Endothelial cell of umbilical vein (primary cell): ENCODE measurements at regions not wholly inside any gene's neighbourhood (a gene's known extent, or its start where the extent isn't known, plus 50 kb on each side); places are given as distances from the start of the nearest gene placed in this dataset.

ENCODE experiments used
- BruUV-seq: library from RNA; stranded (reverse); fragments of 400-500 nt; replicated peaks from 2 replicates; lab custom pipeline; 2021; lab: Mats Ljungman, UMichigan
- CTCF ChIA-PET: fragments of 300-600, 350-600 bp; sonication (Branson Sonifier 250); formaldehyde crosslinking; loops from one replicate; lab custom pipeline; 2021; ENCODE audit warnings: antibody characterized with exemption, inconsistent platforms; lab: Charles Lee
- POLR2A ChIA-PET: fragments of 300-600, 350-600 bp; sonication (Branson Sonifier 250); formaldehyde crosslinking; loops from one replicate; lab custom pipeline; 2021; ENCODE audit warnings: antibody characterized with exemption, inconsistent platforms; lab: Charles Lee
- DNase-seq: peaks from one replicate; pipeline ENCODE4 v3.0.0-alpha.2; 2011; ENCODE audit warnings: low read depth, low spot score
- FAIRE-seq: peaks from 2 replicates; lab custom pipeline; 2011; peaks lifted over from hg19 to GRCh38; lab: Jason Lieb, UNC
- H2AFZ ChIP-seq: 2 replicates; pipeline ENCODE4 v1.6.0; 2012; ENCODE audit warnings: low read depth, low read length, control low read depth, inconsistent platforms
- H3K27ac ChIP-seq: 2 replicates; pipeline ENCODE4 v1.5.1; 2011; ENCODE audit warnings: low read depth, mild to moderate bottlenecking, control low read depth, low read length, moderate library complexity; ENCODE audit not compliant: insufficient read depth
- H3K27me3 ChIP-seq, 2 experiments: 2 replicates each; pipeline versions ENCODE4 v1.6.0 to v1.6.1; 2011; ENCODE audit warnings: low read length in 2 of 2, mixed read lengths in 1 of 2; ENCODE audit not compliant: control insufficient read depth in 2 of 2, insufficient read depth in 2 of 2
- H3K36me3 ChIP-seq, 2 experiments: 2 replicates in 1 of 2; 3 replicates in 1 of 2; pipeline ENCODE4 v1.5.1; 2011; ENCODE audit warnings: low read length in 2 of 2, mild to moderate bottlenecking in 1 of 2, moderate library complexity in 1 of 2; ENCODE audit not compliant: control insufficient read depth in 2 of 2, insufficient read depth in 2 of 2; ENCODE audit errors: extremely low read depth in 1 of 2
- H3K4me1 ChIP-seq: 3 replicates; pipeline ENCODE4 v1.5.1; 2011; ENCODE audit warnings: mild to moderate bottlenecking, low read length; ENCODE audit not compliant: control insufficient read depth, insufficient read depth; ENCODE audit errors: extremely low read depth
- H3K4me2 ChIP-seq: 2 replicates; pipeline ENCODE4 v1.6.1; 2011; ENCODE audit warnings: low read length, control low read depth, mixed read lengths; ENCODE audit not compliant: insufficient read depth
- H3K4me3 ChIP-seq, 3 experiments: fragments of 200-600 bp in 1 of 3; sonication (generic), shearing (Covaris generic) in 1 of 3; replicated peaks in 1 of 3; 2 replicates each; pipeline ENCODE4 v1.5.1; 2011 to 2016; ENCODE audit warnings: control low read depth in 3 of 3, low read length in 3 of 3, mild to moderate bottlenecking in 2 of 3, inconsistent platforms in 1 of 3, low read depth in 1 of 3, moderate library complexity in 1 of 3; ENCODE audit not compliant: insufficient read depth in 1 of 3
- H3K79me2 ChIP-seq: 2 replicates; pipeline ENCODE4 v1.6.0; 2012; ENCODE audit warnings: low read length, inconsistent platforms; ENCODE audit not compliant: control insufficient read depth, insufficient read depth
- H3K9ac ChIP-seq: replicated peaks from 2 replicates; pipeline ENCODE3; 2011; ENCODE audit warnings: low read length, control low read depth; ENCODE audit not compliant: insufficient read depth; ENCODE audit errors: extremely low read depth
- H3K9me1 ChIP-seq: replicated peaks from 3 replicates; pipeline ENCODE4 v1.6.0; 2011; ENCODE audit warnings: mild to moderate bottlenecking, low read length; ENCODE audit not compliant: control insufficient read depth, insufficient read depth; ENCODE audit errors: extremely low read depth
- H3K9me3 ChIP-seq: replicated peaks from 2 replicates; pipeline ENCODE4 v1.5.1; 2012; ENCODE audit warnings: low read length, inconsistent platforms; ENCODE audit not compliant: control insufficient read depth, insufficient read depth
- H4K20me1 ChIP-seq: replicated peaks from 2 replicates; pipeline ENCODE3; 2011; ENCODE audit warnings: mild to moderate bottlenecking, low read length; ENCODE audit not compliant: control insufficient read depth, insufficient read depth; ENCODE audit errors: extremely low read depth
- EZH2 ChIP-seq: IDR thresholded peaks from 2 replicates; pipeline ENCODE4 v1.6.1; 2012; ENCODE audit warnings: borderline replicate concordance, low read depth, mild to moderate bottlenecking, moderate library complexity, low read length, inconsistent platforms; ENCODE audit not compliant: severe bottlenecking
- FOS ChIP-seq: IDR thresholded peaks from 2 replicates; pipeline ENCODE4 v1.6.1; 2011; ENCODE audit warnings: mild to moderate bottlenecking, low read length, moderate library complexity, borderline replicate concordance; ENCODE audit not compliant: insufficient read depth
- GATA2 ChIP-seq: IDR thresholded peaks from 2 replicates; pipeline ENCODE4 v1.7.0; 2011; ENCODE audit warnings: low read depth, mild to moderate bottlenecking, moderate library complexity, mixed read lengths, low read length; ENCODE audit not compliant: insufficient read length, insufficient read depth
- JUN ChIP-seq: IDR thresholded peaks from 2 replicates; pipeline ENCODE4 v1.6.1; 2011; ENCODE audit warnings: borderline replicate concordance, low read depth; ENCODE audit not compliant: insufficient read length, insufficient read depth
- MYC ChIP-seq: IDR thresholded peaks from one replicate; pipeline ENCODE4 v1.6.1; 2011; ENCODE audit warnings: mild to moderate bottlenecking, low read depth, low read length
- POLR2A ChIP-seq: IDR thresholded peaks from 2 replicates; pipeline ENCODE4 v1.6.1; 2012; ENCODE audit warnings: low read depth, mild to moderate bottlenecking, control low read depth, low read length
- POLR2AphosphoS5 ChIP-seq: IDR thresholded peaks from 2 replicates; pipeline ENCODE4 v1.6.1; 2012; ENCODE audit warnings: low read depth, mild to moderate bottlenecking, control low read depth, low read length, moderate library complexity; ENCODE audit not compliant: insufficient read depth
- dilution Hi-C: fragments of 300-500 bp; cut with MboI; formaldehyde crosslinking; loops from one replicate; pipeline ENCODE4 v1.15.0; 2019; ENCODE audit warnings: low sequenced_read_pairs; ENCODE audit not compliant: extremely low pct_ligation_motif_present
- intact Hi-C: fragments of 100-400 bp; cut with micrococcal nuclease; formaldehyde crosslinking; loops from one replicate; pipeline ENCODE4 v1.10.0; 2022
- TF ChIP-seq, protein P1 (sequence below), 2 donors: IDR thresholded peaks; 1 replicate in 1 of 2; 2 replicates in 1 of 2; pipeline ENCODE4 v1.5.1; 2011; ENCODE audit warnings: low read length in 2 of 2, mild to moderate bottlenecking in 2 of 2, moderate library complexity in 2 of 2, control low read depth in 1 of 2, inconsistent platforms in 1 of 2, low read depth in 1 of 2; ENCODE audit not compliant: insufficient read depth in 1 of 2; ENCODE audit errors: extremely low read depth in 1 of 2
- TF ChIP-seq, protein P2 (sequence below): IDR thresholded peaks from 2 replicates; pipeline ENCODE4 v1.6.1; 2011; ENCODE audit not compliant: insufficient read depth, insufficient read length

DNA sequence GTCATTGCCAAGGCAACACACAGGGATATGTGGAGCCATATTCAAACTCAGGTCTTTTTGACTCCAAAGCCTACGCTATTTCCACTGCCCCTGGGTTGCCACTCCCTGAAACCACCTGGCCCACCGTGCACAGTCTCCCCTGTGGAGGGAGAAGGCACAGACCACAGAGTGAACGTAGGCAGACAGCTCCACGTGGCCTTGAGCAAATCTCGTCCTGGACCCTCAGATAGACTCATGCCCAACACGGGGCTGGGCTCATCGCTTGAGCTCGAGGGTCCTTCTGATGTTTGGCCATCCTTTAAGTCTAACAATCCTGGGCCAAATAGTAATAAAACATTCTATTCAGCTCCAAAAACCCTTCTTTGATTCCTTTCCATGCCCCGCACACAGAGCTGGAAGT is 72.0 kb downstream of the CPN2 start:
- DNase-seq = no peak
- FAIRE-seq = no peak
- no peaks in the 10 kb centered on the region for H3K79me2 ChIP-seq
- dilution Hi-C loops (no loop called here), intact Hi-C loops (no loop called here)
- H4K20me1 ChIP-seq = no peaks in the 10 kb centered on the region
- no peak overlapping the region for H3K9ac ChIP-seq
- no peaks in the 10 kb centered on the region for H3K36me3 ChIP-seq
- H2AFZ ChIP-seq = no peak overlapping the region
- H3K27ac ChIP-seq = no peak overlapping the region
- ChIA-PET CTCF (no interaction called here), POLR2A (no interaction called here)
- H3K27me3 ChIP-seq = peaks cover 0 to under 1% of the 10 kb centered on the region in 2 experiments
- no peaks in the 10 kb centered on the region for H3K9me1 ChIP-seq
- H3K9me3 ChIP-seq = no peaks in the 10 kb centered on the region
- BruUV-seq = no TSS peak
- H3K4me1 ChIP-seq = peaks cover 18% of the 10 kb centered on the region
- H3K4me3 ChIP-seq = no peak overlapping the region
- H3K4me2 ChIP-seq = no peak overlapping the region
- no peak for TF ChIP-seq JUN
- TF ChIP-seq, protein P1, sequence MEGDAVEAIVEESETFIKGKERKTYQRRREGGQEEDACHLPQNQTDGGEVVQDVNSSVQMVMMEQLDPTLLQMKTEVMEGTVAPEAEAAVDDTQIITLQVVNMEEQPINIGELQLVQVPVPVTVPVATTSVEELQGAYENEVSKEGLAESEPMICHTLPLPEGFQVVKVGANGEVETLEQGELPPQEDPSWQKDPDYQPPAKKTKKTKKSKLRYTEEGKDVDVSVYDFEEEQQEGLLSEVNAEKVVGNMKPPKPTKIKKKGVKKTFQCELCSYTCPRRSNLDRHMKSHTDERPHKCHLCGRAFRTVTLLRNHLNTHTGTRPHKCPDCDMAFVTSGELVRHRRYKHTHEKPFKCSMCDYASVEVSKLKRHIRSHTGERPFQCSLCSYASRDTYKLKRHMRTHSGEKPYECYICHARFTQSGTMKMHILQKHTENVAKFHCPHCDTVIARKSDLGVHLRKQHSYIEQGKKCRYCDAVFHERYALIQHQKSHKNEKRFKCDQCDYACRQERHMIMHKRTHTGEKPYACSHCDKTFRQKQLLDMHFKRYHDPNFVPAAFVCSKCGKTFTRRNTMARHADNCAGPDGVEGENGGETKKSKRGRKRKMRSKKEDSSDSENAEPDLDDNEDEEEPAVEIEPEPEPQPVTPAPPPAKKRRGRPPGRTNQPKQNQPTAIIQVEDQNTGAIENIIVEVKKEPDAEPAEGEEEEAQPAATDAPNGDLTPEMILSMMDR (IDR thresholded peaks at IDR 0.05; ENCODE audit: extremely low read depth in 1 of 2, insufficient read depth in 1 of 2, low read depth in 1 of 2, low read length in 2 of 2) = no peak
- TF ChIP-seq EZH2 = no peak
- no peak for TF ChIP-seq POLR2A
- TF ChIP-seq, protein P2, sequence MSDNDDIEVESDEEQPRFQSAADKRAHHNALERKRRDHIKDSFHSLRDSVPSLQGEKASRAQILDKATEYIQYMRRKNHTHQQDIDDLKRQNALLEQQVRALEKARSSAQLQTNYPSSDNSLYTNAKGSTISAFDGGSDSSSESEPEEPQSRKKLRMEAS = no peak
- TF ChIP-seq GATA2 = no peak
- no peak for TF ChIP-seq FOS
- TF ChIP-seq MYC = no peak
- TF ChIP-seq POLR2AphosphoS5 = no peak
